22Rv1 (cell line): ENCODE measurements at regions not wholly inside any gene's neighbourhood (a gene's known extent, or its start where the extent isn't known, plus 50 kb on each side); places are given as distances from the start of the nearest gene placed in this dataset.
"Not testable (repeated sequence)": the region's sequence is repeated elsewhere in the genome, so short reads cannot be mapped to it uniquely, and the experiment has no call there.

ENCODE experiments used
- H3K27ac ChIP-seq: fragments of 450-650 bp; 2 replicates; pipeline ENCODE4 v1.5.1; 2017
- ZFX ChIP-seq: fragments of 450-650 bp; IDR thresholded peaks from 2 replicates; pipeline ENCODE4 v1.6.1; 2017; ENCODE audit warnings: antibody characterized with exemption, borderline replicate concordance
- TF ChIP-seq, protein P1 (sequence below): fragments of 450-650 bp; IDR thresholded peaks from 2 replicates; pipeline ENCODE4 v1.5.1; 2017; ENCODE audit warnings: mild to moderate bottlenecking

- TF ChIP-seq, protein P1, sequence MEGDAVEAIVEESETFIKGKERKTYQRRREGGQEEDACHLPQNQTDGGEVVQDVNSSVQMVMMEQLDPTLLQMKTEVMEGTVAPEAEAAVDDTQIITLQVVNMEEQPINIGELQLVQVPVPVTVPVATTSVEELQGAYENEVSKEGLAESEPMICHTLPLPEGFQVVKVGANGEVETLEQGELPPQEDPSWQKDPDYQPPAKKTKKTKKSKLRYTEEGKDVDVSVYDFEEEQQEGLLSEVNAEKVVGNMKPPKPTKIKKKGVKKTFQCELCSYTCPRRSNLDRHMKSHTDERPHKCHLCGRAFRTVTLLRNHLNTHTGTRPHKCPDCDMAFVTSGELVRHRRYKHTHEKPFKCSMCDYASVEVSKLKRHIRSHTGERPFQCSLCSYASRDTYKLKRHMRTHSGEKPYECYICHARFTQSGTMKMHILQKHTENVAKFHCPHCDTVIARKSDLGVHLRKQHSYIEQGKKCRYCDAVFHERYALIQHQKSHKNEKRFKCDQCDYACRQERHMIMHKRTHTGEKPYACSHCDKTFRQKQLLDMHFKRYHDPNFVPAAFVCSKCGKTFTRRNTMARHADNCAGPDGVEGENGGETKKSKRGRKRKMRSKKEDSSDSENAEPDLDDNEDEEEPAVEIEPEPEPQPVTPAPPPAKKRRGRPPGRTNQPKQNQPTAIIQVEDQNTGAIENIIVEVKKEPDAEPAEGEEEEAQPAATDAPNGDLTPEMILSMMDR = no peak
- no peak for TF ChIP-seq ZFX
- no peak overlapping the region for H3K27ac ChIP-seq
Measured at GRCh38 chr6:27007020-27007419, 240.5 kb upstream of the PRSS16 start.

DNA sequence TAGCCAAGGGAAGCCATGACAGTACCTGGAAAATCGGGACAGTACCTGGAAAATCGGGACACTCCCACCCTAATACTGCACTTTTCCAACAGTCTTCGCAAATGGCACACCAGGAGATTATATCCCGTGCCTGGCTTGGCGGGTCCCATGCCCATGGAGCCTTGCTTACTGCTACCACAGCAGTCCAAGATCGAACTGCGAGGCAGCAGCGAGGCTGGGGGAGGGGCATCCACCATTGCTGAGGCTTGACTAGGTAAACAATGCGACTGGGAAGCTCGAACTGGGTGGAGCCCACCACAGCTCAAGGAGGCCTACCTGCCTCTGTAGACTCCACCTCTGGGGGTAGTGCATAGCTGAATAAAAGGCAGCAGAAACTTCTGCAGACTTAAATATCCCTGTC, 238.9 kb upstream of the PRSS16 start:
- H3K27ac ChIP-seq = not testable (repeated sequence)

DNA sequence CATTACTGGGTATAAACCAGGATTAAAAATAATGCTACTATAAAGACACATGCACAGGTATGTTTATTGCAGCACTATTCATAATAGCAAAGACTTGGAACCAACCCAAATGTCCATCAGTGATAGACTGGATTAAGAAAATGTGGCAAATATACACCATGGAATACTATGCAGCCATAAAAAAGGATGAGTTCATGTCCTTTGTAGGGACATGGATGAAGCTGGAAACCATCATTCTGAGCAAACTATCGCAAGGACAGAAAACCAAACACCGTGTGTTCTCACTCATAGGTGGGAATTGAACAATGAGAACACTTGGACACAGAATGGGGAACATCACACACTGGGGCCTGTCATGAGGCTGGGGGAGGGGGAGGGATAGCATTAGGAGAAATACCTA, 233.4 kb upstream of the PRSS16 start:
- H3K27ac ChIP-seq = not testable (repeated sequence)

DNA sequence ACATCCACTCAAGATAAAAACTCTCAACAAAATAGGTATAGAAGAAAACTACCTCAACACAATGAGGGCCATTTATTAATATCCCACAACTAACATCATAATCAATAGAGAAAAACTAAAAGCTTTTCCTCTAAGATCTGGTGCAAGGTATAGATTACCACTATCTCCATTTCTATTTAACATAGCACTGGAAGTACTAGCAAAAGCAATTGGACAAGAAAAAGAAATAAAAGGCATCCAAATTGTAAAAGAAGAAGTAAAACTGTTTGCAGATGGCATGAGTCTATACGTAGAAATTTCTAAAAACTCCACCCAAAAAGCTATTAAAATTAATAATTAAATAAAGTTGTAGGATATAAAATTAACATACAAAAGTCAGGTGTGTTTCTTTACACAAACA, 230.8 kb upstream of the PRSS16 start:
- TF ChIP-seq ZFX = no peak
- TF ChIP-seq, protein P1 = no peak

GRCh38 chr6:27018401-27018800, 229.1 kb upstream of the PRSS16 start:
- H3K27ac ChIP-seq = not testable (repeated sequence)

More for the DNA sequence above, 230.8 kb upstream of the PRSS16 start:
- H3K27ac ChIP-seq = no peak overlapping the region

DNA sequence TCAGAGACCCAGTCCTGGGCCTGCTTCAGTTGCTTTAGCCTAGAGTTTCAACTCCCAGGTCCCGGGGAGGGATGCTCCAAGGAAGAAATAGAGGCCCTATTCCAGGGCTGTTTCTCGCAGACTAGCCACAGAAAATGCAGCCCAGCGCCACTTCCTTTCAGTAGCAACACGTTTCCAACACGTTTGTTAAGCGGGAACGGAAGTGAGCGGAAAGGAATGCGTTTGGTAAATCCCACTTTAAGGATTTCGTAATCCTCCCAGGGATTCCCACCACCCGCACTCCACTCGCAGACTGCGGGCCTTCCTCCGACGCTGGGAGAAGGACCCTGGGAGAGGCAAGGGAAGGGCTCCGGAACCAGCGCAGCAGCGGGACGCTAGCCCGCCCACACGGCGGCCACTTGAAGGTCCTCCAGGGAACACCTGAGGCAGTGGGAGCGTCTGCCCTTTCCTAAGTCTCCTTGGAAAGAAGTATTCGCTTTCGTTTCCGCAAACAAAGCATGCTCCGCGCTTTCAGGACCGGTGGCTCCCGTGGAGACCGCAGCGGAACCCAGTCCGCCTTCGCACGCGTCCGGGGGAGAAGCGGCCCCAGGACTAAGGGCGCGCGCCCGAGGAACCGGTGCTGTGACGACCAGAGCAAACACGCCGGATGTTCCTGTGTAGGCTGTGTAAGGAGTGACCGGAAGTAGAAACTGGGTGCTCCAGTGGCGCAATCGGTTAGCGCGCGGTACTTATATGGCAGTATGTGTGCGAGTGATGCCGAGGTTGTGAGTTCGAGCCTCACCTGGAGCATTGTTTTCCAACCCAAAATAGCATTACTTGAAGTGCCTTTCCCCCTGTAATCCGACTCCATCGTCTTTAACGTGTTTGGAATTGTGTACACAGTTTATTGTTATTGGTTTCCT, 227.6 kb upstream of the PRSS16 start:
- peak overlapping the region; percentile 75 for H3K27ac ChIP-seq
- TF ChIP-seq ZFX = no peak
- TF ChIP-seq, protein P1 = no peak

DNA sequence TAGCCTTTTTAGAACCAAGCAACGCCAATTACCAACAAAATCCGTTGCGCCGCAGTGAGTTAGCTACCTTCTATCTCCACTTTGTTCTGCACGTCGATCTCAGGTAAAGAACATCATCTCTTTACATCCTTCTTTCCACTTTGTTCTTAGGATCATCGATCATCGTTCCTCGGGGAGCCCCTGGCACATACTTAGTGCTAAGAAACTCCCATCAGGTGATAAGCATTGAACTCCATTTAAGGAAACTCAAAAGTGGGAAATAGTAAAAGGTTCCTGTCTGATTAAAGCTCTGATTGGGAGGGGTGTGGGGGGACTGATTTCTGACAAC, 227.0 kb upstream of the PRSS16 start:
- TF ChIP-seq, protein P1 = no peak
- no peak for TF ChIP-seq ZFX
- peak overlapping the region; percentile 75 for H3K27ac ChIP-seq

DNA sequence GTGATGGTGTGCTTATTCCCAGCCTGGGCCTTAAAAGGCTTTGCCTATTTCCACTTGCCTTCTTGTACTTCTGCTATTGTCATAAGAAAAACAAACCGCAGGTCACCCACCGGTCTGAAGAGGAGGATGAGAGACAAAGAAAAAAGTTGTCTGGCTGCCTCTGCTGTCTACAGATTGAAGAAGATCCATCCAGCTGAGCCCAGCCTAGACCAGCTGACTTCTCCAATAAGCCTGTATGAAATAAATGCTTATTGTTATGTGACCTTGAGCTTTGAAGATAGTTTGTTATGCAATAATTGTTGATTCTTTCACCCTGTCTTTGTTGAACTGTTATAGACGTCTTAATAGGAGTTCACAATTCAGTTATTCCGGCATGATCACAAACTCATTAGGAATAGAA, 223.8 kb upstream of the PRSS16 start:
- no peak for TF ChIP-seq ZFX
- TF ChIP-seq, protein P1 = no peak

GRCh38 chr6:27025351-27025750, 222.2 kb upstream of the PRSS16 start:
- no peak for TF ChIP-seq ZFX
- TF ChIP-seq, protein P1 = no peak
- no peak overlapping the region for H3K27ac ChIP-seq

More for the DNA sequence above, 223.8 kb upstream of the PRSS16 start:
- H3K27ac ChIP-seq = no peak overlapping the region
